GM12878 (cell line): ENCODE measurements at regions not wholly inside any gene's neighbourhood (a gene's known extent, or its start where the extent isn't known, plus 50 kb on each side); places are given as distances from the start of the nearest gene placed in this dataset.

Source experiments
- ATAC-seq: fragments of 200-7000 bp; cut with Tn5 transposase; 3 replicates; pipeline ENCODE4 v1.9.1; 2020; ENCODE audit warnings: mild to moderate bottlenecking, moderate library complexity
- BruUV-seq: library from RNA; stranded (reverse); fragments of 400-500 nt; replicated peaks from 2 replicates; lab custom pipeline; 2021; lab: Mats Ljungman, UMichigan
- CTCF ChIA-PET: fragments of 300-600 bp; sonication (Branson Sonifier 250); formaldehyde crosslinking; extraction: SDS; loops from one replicate; lab custom pipeline; 2021; ENCODE audit warnings: inconsistent platforms; lab: Yijun Ruan, JAX
- POLR2A ChIA-PET: fragments of 350-600 bp; formaldehyde crosslinking; extraction: SDS; loops from one replicate; lab custom pipeline; 2021; ENCODE audit warnings: inconsistent platforms; lab: Charles Lee
- RAD21 ChIA-PET: fragments of 300-600 bp; sonication (Branson Sonifier 250); formaldehyde crosslinking; loops from one replicate; lab custom pipeline; 2023; ENCODE audit warnings: antibody characterized with exemption; ENCODE audit not compliant: unreplicated experiment; lab: Charles Lee
- SMC1A ChIA-PET: fragments of 300-600 bp; sonication (Branson Sonifier 250); formaldehyde crosslinking; loops from one replicate; lab custom pipeline; 2023; ENCODE audit not compliant: unreplicated experiment, uncharacterized antibody; lab: Charles Lee
- DNase-seq: peaks from one replicate; pipeline ENCODE4 v3.0.0-alpha.2; 2011; ENCODE audit warnings: low read depth, low spot score
- FAIRE-seq: peaks from 3 replicates; lab custom pipeline; 2011; peaks lifted over from hg19 to GRCh38; lab: Jason Lieb, UNC
- H2AFZ ChIP-seq: 2 replicates; pipeline ENCODE4 v1.6.0; 2011; ENCODE audit warnings: low read depth, low read length, control low read depth; ENCODE audit not compliant: control insufficient read depth
- H3K27ac ChIP-seq: 2 replicates; pipeline ENCODE4 v1.5.1; 2011; ENCODE audit warnings: control low read depth; ENCODE audit not compliant: control insufficient read depth, insufficient read depth
- H3K27me3 ChIP-seq, 2 experiments: replicated peaks in 1 of 2; 2 replicates each; pipeline versions ENCODE4 v1.6.0 to v1.6.1; 2011; ENCODE audit warnings: low read length in 1 of 2; ENCODE audit not compliant: control insufficient read depth in 2 of 2, insufficient read depth in 2 of 2
- H3K36me3 ChIP-seq, 2 experiments: 2 replicates each; pipeline ENCODE4 v1.5.1; 2011; ENCODE audit warnings: low read length in 1 of 2; ENCODE audit not compliant: control insufficient read depth in 2 of 2, insufficient read depth in 2 of 2
- H3K4me1 ChIP-seq: 2 replicates; pipeline ENCODE4 v1.6.1; 2011; ENCODE audit warnings: mild to moderate bottlenecking, low read length, moderate library complexity, mixed read lengths; ENCODE audit not compliant: control insufficient read depth, insufficient read depth
- H3K4me2 ChIP-seq: 2 replicates; pipeline ENCODE4 v1.6.0; 2011; ENCODE audit warnings: control low read depth; ENCODE audit not compliant: control insufficient read depth, insufficient read depth
- H3K4me3 ChIP-seq: fragments of 200-600 bp; sonication (generic); 2 replicates; pipeline ENCODE4 v1.5.1; 2016
- H3K79me2 ChIP-seq: 2 replicates; pipeline ENCODE4 v1.6.0; 2011; ENCODE audit warnings: low read length; ENCODE audit not compliant: control insufficient read depth, insufficient read depth
- H3K9ac ChIP-seq: 2 replicates; pipeline ENCODE4 v1.8.0; 2011; ENCODE audit warnings: low read length, control low read depth, mixed read lengths; ENCODE audit not compliant: control insufficient read depth, insufficient read depth
- H3K9me3 ChIP-seq: replicated peaks from 3 replicates; pipeline ENCODE4 v1.5.1; 2011; ENCODE audit warnings: mild to moderate bottlenecking, low read length; ENCODE audit not compliant: control insufficient read depth, insufficient read depth
- H4K20me1 ChIP-seq: 2 replicates; pipeline ENCODE4 v1.6.0; 2011; ENCODE audit not compliant: control insufficient read depth, insufficient read depth
- CUX1 ChIP-seq: IDR thresholded peaks from 2 replicates; pipeline ENCODE4 v1.6.1; 2012; ENCODE audit warnings: improper control_type of control experiment, low read depth, low read length; ENCODE audit not compliant: insufficient replicate concordance
- GATAD2B ChIP-seq: fragments of 450-650 bp; conservative IDR thresholded peaks from 2 replicates; pipeline ENCODE4 v1.6.1; 2017; ENCODE audit warnings: low read depth, mild to moderate bottlenecking, moderate library complexity
- IKZF2 ChIP-seq, 2 experiments: fragments of 450-650 bp; IDR thresholded peaks; 2 replicates each; pipeline ENCODE4 v1.6.1; 2017; ENCODE audit warnings: mild to moderate bottlenecking in 2 of 2, moderate library complexity in 2 of 2
- KDM1A ChIP-seq: fragments of 200-600 bp; sonication (generic); IDR thresholded peaks from 2 replicates; pipeline ENCODE4 v1.6.1; 2016; ENCODE audit warnings: borderline replicate concordance
- MXI1 ChIP-seq: fragments of 150-350 bp; IDR thresholded peaks from 2 replicates; pipeline ENCODE4 v1.6.1; 2011; ENCODE audit warnings: low read depth, mild to moderate bottlenecking, inconsistent platforms, low read length, improper control_type of control experiment
- NFIC ChIP-seq: IDR thresholded peaks from 2 replicates; pipeline ENCODE4 v1.6.1; 2012; ENCODE audit warnings: low read depth, mild to moderate bottlenecking, inconsistent platforms, low read length, moderate library complexity
- NFYA ChIP-seq: IDR thresholded peaks from 2 replicates; pipeline ENCODE4 v1.6.1; 2011; ENCODE audit warnings: low read depth, mild to moderate bottlenecking, low read length, improper control_type of control experiment, borderline replicate concordance
- NR2C1 ChIP-seq: fragments of 450-650 bp; IDR thresholded peaks from 2 replicates; pipeline ENCODE4 v1.6.1; 2017; ENCODE audit warnings: antibody characterized with exemption, mild to moderate bottlenecking, moderate library complexity
- PBX3 ChIP-seq: IDR thresholded peaks from 2 replicates; pipeline ENCODE4 v1.6.1; 2011; ENCODE audit warnings: mild to moderate bottlenecking, low read depth, low read length, moderate library complexity; ENCODE audit not compliant: insufficient replicate concordance
- RAD51 ChIP-seq: fragments of 450-650 bp; IDR thresholded peaks from 2 replicates; pipeline ENCODE4 v1.6.1; 2016; ENCODE audit warnings: moderate library complexity, mild to moderate bottlenecking, inconsistent platforms
- RCOR1 ChIP-seq: conservative IDR thresholded peaks from 2 replicates; pipeline ENCODE4 v1.6.1; 2012; ENCODE audit warnings: low read depth, low read length, improper control_type of control experiment
- SP1 ChIP-seq: IDR thresholded peaks from one replicate; pipeline ENCODE4 v1.6.1; 2011; ENCODE audit warnings: low read depth, low read length
- STAT3 ChIP-seq: IDR thresholded peaks from 2 replicates; pipeline ENCODE4 v1.6.1; 2011; ENCODE audit warnings: low read depth, low read length, improper control_type of control experiment
- SUPT20H ChIP-seq: IDR thresholded peaks from 2 replicates; pipeline ENCODE4 v1.6.1; 2011; ENCODE audit warnings: low read depth, mild to moderate bottlenecking, low read length, moderate library complexity, borderline replicate concordance; ENCODE audit not compliant: control insufficient read depth
- TAF1 ChIP-seq: IDR thresholded peaks from 2 replicates; pipeline ENCODE4 v1.6.1; 2011; ENCODE audit warnings: mild to moderate bottlenecking, low read depth, low read length, borderline replicate concordance
- in situ Hi-C: fragments of 300-500 bp; cut with MboI; formaldehyde crosslinking; loops from 9 replicates; pipeline ENCODE4 v1.14.3; 2018; ENCODE audit warnings: mixed read lengths
- intact Hi-C: fragments of 100-400 bp; cut with micrococcal nuclease; formaldehyde crosslinking; loops from one replicate; pipeline ENCODE4 v1.14.2; 2022; ENCODE audit not compliant: unreplicated experiment

GRCh38 chr6:55088902-55089301 is 85.4 kb upstream of the HCRTR2 start:
- no peaks in the 10 kb centered on the region for H3K4me1 ChIP-seq
- H3K79me2 ChIP-seq = no peaks in the 10 kb centered on the region
- SMC1A ChIA-PET = interaction anchor here (0.8 to 1.4 kb wide), 2 partner anchors 17 to 23 kb away, joined by 3 to 4 read pairs; no protein-coding TSS in a partner anchor
- RAD21 ChIA-PET = no interaction called here
- POLR2A ChIA-PET = no interaction called here
- no TSS peak for BruUV-seq
- no peak for ATAC-seq
- no peaks in the 10 kb centered on the region for H3K9me3 ChIP-seq
- no peaks in the 10 kb centered on the region for H3K36me3 ChIP-seq
- H3K4me3 ChIP-seq = no peak overlapping the region
- in situ Hi-C loops (no loop called here), intact Hi-C loops (no loop called here)
- no peak overlapping the region for H3K9ac ChIP-seq
- CTCF ChIA-PET = no interaction called here
- no peak overlapping the region for H3K4me2 ChIP-seq
- H2AFZ ChIP-seq = no peak overlapping the region
- no peaks in the 10 kb centered on the region for H4K20me1 ChIP-seq
- TF ChIP-seq TAF1 = no peak
- no peak for TF ChIP-seq MXI1
- no peak for TF ChIP-seq RCOR1
- TF ChIP-seq SUPT20H = no peak
- TF ChIP-seq KDM1A = no peak
- no peak for TF ChIP-seq STAT3
- no peak for TF ChIP-seq GATAD2B
- no peak for TF ChIP-seq SP1
- TF ChIP-seq PBX3 = no peak
- TF ChIP-seq NR2C1 = no peak
- TF ChIP-seq IKZF2 (IDR thresholded peaks at IDR 0.05) = no peak
- no peak for TF ChIP-seq CUX1
- TF ChIP-seq RAD51 = no peak
- TF ChIP-seq NFYA = no peak
- no peak for TF ChIP-seq NFIC
- DNase-seq = no peak
- H3K27me3 ChIP-seq = no peaks in the 10 kb centered on the region
- FAIRE-seq = no peak
- no peak overlapping the region for H3K27ac ChIP-seq
